GM18867 (cell line): ENCODE measurements at regions not wholly inside any gene's neighbourhood (a gene's known extent, or its start where the extent isn't known, plus 50 kb on each side); places are given as distances from the start of the nearest gene placed in this dataset.
A peak's percentile ranks its signal among the peaks of the same experiment; 100 is the strongest.

Experiments
- ATAC-seq: cut with Tn5 transposase; IDR thresholded peaks from one replicate; pipeline ENCODE4 v1.9.1; 2021; ENCODE audit warnings: mild to moderate bottlenecking, moderate library complexity; ENCODE audit not compliant: unreplicated experiment

GRCh38 chr9:73219985-73220626, 68.4 kb downstream of the ANXA1 start:
- peak; percentile 77 for ATAC-seq

GRCh38 chr9:73223594-73223993, 71.9 kb downstream of the ANXA1 start:
- ATAC-seq: no peak

GRCh38 chr9:73229543-73229942, 77.9 kb downstream of the ANXA1 start:
- ATAC-seq: no peak

GRCh38 chr9:73230251-73230650, 78.6 kb downstream of the ANXA1 start:
- ATAC-seq: no peak

GRCh38 chr9:73231203-73231602, 79.5 kb downstream of the ANXA1 start:
- no peak for ATAC-seq

GRCh38 chr9:73233359-73234007, 81.8 kb downstream of the ANXA1 start:
- ATAC-seq: no peak

GRCh38 chr9:73234008-73234360, 82.3 kb downstream of the ANXA1 start:
- ATAC-seq: no peak

- no peak for ATAC-seq
Observed at GRCh38 chr9:73237140-73237539, 85.5 kb downstream of the ANXA1 start.

GRCh38 chr9:73239570-73240265, 88.1 kb downstream of the ANXA1 start:
- no peak for ATAC-seq

- ATAC-seq: no peak
Observed at GRCh38 chr9:73243078-73243477, 91.4 kb downstream of the ANXA1 start.

GRCh38 chr9:73259086-73259696, 107.5 kb downstream of the ANXA1 start:
- ATAC-seq: no peak

GRCh38 chr9:73260506-73260905, 108.8 kb downstream of the ANXA1 start:
- ATAC-seq: no peak

GRCh38 chr9:73264631-73265030, 113.0 kb downstream of the ANXA1 start:
- ATAC-seq: no peak

GRCh38 chr9:73265876-73266275, 114.2 kb downstream of the ANXA1 start:
- ATAC-seq: no peak

- peak; percentile 48 for ATAC-seq
Observed at GRCh38 chr9:73269430-73270101, 117.9 kb downstream of the ANXA1 start.

GRCh38 chr9:73270967-73271721, 119.5 kb downstream of the ANXA1 start:
- no peak for ATAC-seq

GRCh38 chr9:73280113-73280512, 128.4 kb downstream of the ANXA1 start:
- no peak for ATAC-seq

GRCh38 chr9:73284377-73284776, 132.7 kb downstream of the ANXA1 start:
- ATAC-seq: no peak

- ATAC-seq: no peak
Observed at GRCh38 chr9:73294336-73294735, 142.7 kb downstream of the ANXA1 start.

- no peak for ATAC-seq
Observed at GRCh38 chr9:73325983-73326382, 174.3 kb downstream of the ANXA1 start.

- ATAC-seq: no peak
Observed at GRCh38 chr9:73327149-73327548, 175.5 kb downstream of the ANXA1 start.
